PC-3 (cell line): ENCODE measurements at regions not wholly inside any gene's neighbourhood (a gene's known extent, or its start where the extent isn't known, plus 50 kb on each side); places are given as distances from the start of the nearest gene placed in this dataset.

ENCODE experiments used
- ATAC-seq: fragments of 200-7000 bp; cut with Tn5 transposase; 2 replicates; pipeline ENCODE4 v1.9.1; 2020; ENCODE audit warnings: mild to moderate bottlenecking, moderate library complexity
- BruUV-seq: library from RNA; stranded (reverse); fragments of 400-500 nt; replicated peaks from 2 replicates; lab custom pipeline; 2021; lab: Mats Ljungman, UMichigan
- CTCF ChIA-PET: fragments of 300-600 bp; sonication (Branson Sonifier 250); formaldehyde crosslinking; loops from one replicate; lab custom pipeline; 2022; ENCODE audit warnings: antibody characterized with exemption; lab: Charles Lee
- POLR2A ChIA-PET: fragments of 300-600 bp; sonication (Branson Sonifier 250); formaldehyde crosslinking; loops from one replicate; lab custom pipeline; 2022; ENCODE audit warnings: antibody characterized with exemption; ENCODE audit not compliant: unreplicated experiment; lab: Charles Lee
- DNase-seq: peaks from one replicate; pipeline ENCODE4 v3.0.0-alpha.2; 2015
- H2AFZ ChIP-seq: fragments of 300-600 bp; sonication (generic); 2 replicates; pipeline ENCODE4 v1.6.0; 2016; ENCODE audit warnings: antibody characterized with exemption, low read length
- H3F3A ChIP-seq: fragments of 300-600 bp; sonication (generic); one replicate; pipeline ENCODE4 v1.6.0; 2017; ENCODE audit warnings: antibody characterized with exemption, low read length, control low read depth, mild to moderate bottlenecking; ENCODE audit not compliant: unreplicated experiment
- H3K27ac ChIP-seq: fragments of 300-600 bp; sonication (generic); 2 replicates; pipeline ENCODE4 v1.5.1; 2016; ENCODE audit warnings: mild to moderate bottlenecking, low read length
- H3K27me3 ChIP-seq: fragments of 300-600 bp; sonication (generic); 2 replicates; pipeline ENCODE4 v1.6.1; 2016; ENCODE audit warnings: low read length, mixed read lengths
- H3K36me3 ChIP-seq: fragments of 300-600 bp; sonication (generic); 2 replicates; pipeline ENCODE4 v1.6.1; 2016; ENCODE audit warnings: low read depth, mixed run types, low read length, mixed read lengths
- H3K4me1 ChIP-seq: fragments of 300-600 bp; sonication (generic); 2 replicates; pipeline ENCODE4 v1.5.1; 2016; ENCODE audit warnings: low read length; ENCODE audit not compliant: insufficient read depth
- H3K4me2 ChIP-seq: fragments of 300-600 bp; sonication (generic); 2 replicates; pipeline ENCODE4 v1.6.0; 2016; ENCODE audit warnings: low read length
- H3K4me3 ChIP-seq: fragments of 300-600 bp; sonication (generic); 2 replicates; pipeline ENCODE4 v1.5.1; 2016; ENCODE audit warnings: mild to moderate bottlenecking, low read length, mixed read lengths
- H3K79me2 ChIP-seq: fragments of 300-600 bp; sonication (generic); 2 replicates; pipeline ENCODE4 v1.6.1; 2017; ENCODE audit warnings: low read length, mixed read lengths
- H3K9ac ChIP-seq: fragments of 300-600 bp; sonication (generic); 2 replicates; pipeline ENCODE4 v1.6.0; 2016; ENCODE audit warnings: mild to moderate bottlenecking, low read length
- H3K9me2 ChIP-seq: fragments of 300-600 bp; sonication (generic); replicated peaks from 2 replicates; pipeline ENCODE4 v1.6.1; 2016; ENCODE audit warnings: mixed run types, low read length, mixed read lengths
- H3K9me3 ChIP-seq: fragments of 300-600 bp; sonication (generic); 2 replicates; pipeline ENCODE4 v1.6.1; 2016; ENCODE audit warnings: low read length, mixed read lengths
- H4K20me1 ChIP-seq: fragments of 300-600 bp; sonication (generic); 2 replicates; pipeline ENCODE4 v1.6.1; 2016; ENCODE audit warnings: low read length, mixed read lengths
- CTCF ChIP-seq: fragments of 300-600 bp; sonication (generic); conservative IDR thresholded peaks from 2 replicates; pipeline ENCODE4 v1.5.1; 2017; ENCODE audit warnings: antibody characterized with exemption, low read depth, mild to moderate bottlenecking, low read length
- EZH2 ChIP-seq: fragments of 300-600 bp; sonication (generic); IDR thresholded peaks from one replicate; pipeline ENCODE4 v1.6.1; 2017; ENCODE audit warnings: antibody characterized with exemption, mild to moderate bottlenecking, low read length; ENCODE audit not compliant: unreplicated experiment
- EZH2phosphoT487 ChIP-seq: fragments of 300-600 bp; sonication (generic); IDR thresholded peaks from 2 replicates; pipeline ENCODE4 v1.6.1; 2018; ENCODE audit warnings: mild to moderate bottlenecking, antibody characterized with exemption, low read length, borderline replicate concordance
- intact Hi-C: fragments of 100-400 bp; cut with micrococcal nuclease; formaldehyde crosslinking; loops from 2 replicates; pipeline ENCODE4 v1.9.0; 2023

- ChIA-PET POLR2A (interaction anchor here (0.6 kb wide), 1 partner anchor 20 kb away, joined by 3 read pairs; no protein-coding TSS in a partner anchor), CTCF (interaction anchor here (1.5 kb wide), 1 partner anchor 12 kb away, joined by 6 read pairs; no protein-coding TSS in a partner anchor)
- Histone ChIP-seq H3K4me3 (no peak overlapping the region), H3K27me3 (no peaks in the 10 kb centered on the region), H3K9me3 (no peaks in the 10 kb centered on the region), H3K9me2 (no peaks in the 10 kb centered on the region; the same call in 1 of the 2 replicates), H3K36me3 (no peaks in the 10 kb centered on the region), H3K9ac (no peak overlapping the region), H3K79me2 (no peaks in the 10 kb centered on the region), H3K27ac (no peak overlapping the region), H3K4me2 (no peak overlapping the region), H3F3A (no peaks in the 10 kb centered on the region), H2AFZ (no peak overlapping the region), H3K4me1 (no peaks in the 10 kb centered on the region), H4K20me1 (no peaks in the 10 kb centered on the region)
- no peak for TF ChIP-seq EZH2phosphoT487
- no peak for TF ChIP-seq EZH2
- TF ChIP-seq CTCF: no peak
- intact Hi-C loops: no loop called here
- DNase-seq: no peak
- no TSS peak for BruUV-seq
- no peak for ATAC-seq
Observed at GRCh38 chr2:37865640-37866039, 59.4 kb upstream of the RMDN2 start.

- no peaks in the 10 kb centered on the region for H3K79me2 ChIP-seq
- H3K4me2 ChIP-seq: no peak overlapping the region
- H2AFZ ChIP-seq: no peak overlapping the region
- no peak overlapping the region for H3K4me3 ChIP-seq
- no peak overlapping the region for H3K27ac ChIP-seq
- TF ChIP-seq EZH2phosphoT487 (no peak), CTCF (no peak), EZH2 (no peak)
- no TSS peak for BruUV-seq
- H3F3A ChIP-seq: no peaks in the 10 kb centered on the region
- intact Hi-C loops: no loop called here
- H4K20me1 ChIP-seq: no peaks in the 10 kb centered on the region
- H3K9me3 ChIP-seq: no peaks in the 10 kb centered on the region
- DNase-seq (no peak), ATAC-seq (no peak)
- H3K4me1 ChIP-seq: no peaks in the 10 kb centered on the region
- H3K27me3 ChIP-seq: no peaks in the 10 kb centered on the region
- no peaks in the 10 kb centered on the region for H3K36me3 ChIP-seq
- POLR2A ChIA-PET: no interaction called here
- no peak overlapping the region for H3K9ac ChIP-seq
- CTCF ChIA-PET: interaction anchor here (1.5 kb wide), 1 partner anchor 11 kb away, joined by 6 read pairs; no protein-coding TSS in a partner anchor
- no peaks in the 10 kb centered on the region; the same call in 1 of the 2 replicates for H3K9me2 ChIP-seq
Observed at GRCh38 chr2:37866171-37866934, 58.7 kb upstream of the RMDN2 start.

- Histone ChIP-seq H3K4me2 (no peak overlapping the region), H3K9me2 (no peaks in the 10 kb centered on the region), H3K4me3 (no peak overlapping the region), H3F3A (no peaks in the 10 kb centered on the region), H3K27me3 (no peaks in the 10 kb centered on the region), H4K20me1 (no peaks in the 10 kb centered on the region), H3K36me3 (no peaks in the 10 kb centered on the region), H2AFZ (no peak overlapping the region), H3K79me2 (no peaks in the 10 kb centered on the region), H3K27ac (no peak overlapping the region), H3K4me1 (no peaks in the 10 kb centered on the region), H3K9me3 (no peaks in the 10 kb centered on the region), H3K9ac (no peak overlapping the region)
- CTCF ChIA-PET: no interaction called here
- no TSS peak for BruUV-seq
- TF ChIP-seq EZH2phosphoT487: no peak
- no peak for TF ChIP-seq EZH2
- no peak for TF ChIP-seq CTCF
- POLR2A ChIA-PET: no interaction called here
- intact Hi-C loops: no loop called here
- DNase-seq (no peak), ATAC-seq (no peak)
Observed at GRCh38 chr2:37867166-37867565, 57.9 kb upstream of the RMDN2 start.
